Activated T-cell treated with anti-CD3 and anti-CD28 coated beads for 24 hours (primary cell): ENCODE measurements at regions not wholly inside any gene's neighbourhood (a gene's known extent, or its start where the extent isn't known, plus 50 kb on each side); places are given as distances from the start of the nearest gene placed in this dataset.

Source experiments
- DNase-seq: peaks from one replicate; pipeline ENCODE4 v3.0.0-alpha.2; 2020; ENCODE audit warnings: low read depth

- DNase-seq, result no peak
Measured at GRCh38 chr14:71202881-71203280, 295.6 kb downstream of the PCNX1 start.

DNA sequence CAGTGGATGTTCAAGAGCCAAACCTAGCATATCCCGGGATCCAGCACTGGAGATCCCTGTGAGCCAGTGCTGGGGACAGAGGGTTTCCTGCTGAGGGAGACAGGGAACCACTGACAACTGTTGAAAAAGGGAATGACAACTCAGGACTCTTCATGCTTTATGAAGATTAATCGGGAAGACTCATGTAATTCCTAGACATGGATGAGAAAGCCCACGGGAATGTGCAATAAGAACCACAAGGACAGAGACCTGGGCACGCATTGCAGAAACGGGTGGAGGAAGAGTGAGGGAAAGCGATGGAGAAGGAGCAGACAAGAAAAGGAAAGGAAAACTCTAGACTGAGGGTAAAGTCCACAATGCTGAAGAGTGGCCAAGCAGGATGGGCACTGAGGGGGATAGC is 296.0 kb downstream of the PCNX1 start:
- DNase-seq, result no peak

DNA sequence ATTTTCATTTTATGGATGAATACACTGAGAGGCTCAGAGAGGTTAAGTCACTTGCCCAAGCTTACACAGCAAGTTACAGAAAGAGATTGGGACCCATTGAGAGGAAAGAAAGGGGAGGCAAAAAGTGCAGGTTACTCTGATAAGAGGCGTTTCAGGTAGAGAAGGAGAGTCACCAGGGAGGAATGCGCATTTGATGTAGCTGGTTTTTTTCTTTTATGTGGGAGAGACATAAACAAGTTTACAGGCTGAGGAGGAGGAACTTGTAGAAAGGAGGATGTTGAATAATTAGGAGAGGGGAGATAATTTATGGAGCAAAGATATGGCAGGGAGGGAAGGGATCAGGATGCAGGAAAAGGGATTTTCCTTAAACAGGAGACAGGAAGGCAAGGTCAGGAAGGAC is 297.0 kb downstream of the PCNX1 start:
- no peak for DNase-seq

GRCh38 chr14:71204768-71205167 is 297.5 kb downstream of the PCNX1 start:
- no peak for DNase-seq

- no peak for DNase-seq
Measured at GRCh38 chr14:71206123-71206522, 298.9 kb downstream of the PCNX1 start.

GRCh38 chr14:71206766-71207371 is 299.6 kb downstream of the PCNX1 start:
- DNase-seq, result no peak

DNA sequence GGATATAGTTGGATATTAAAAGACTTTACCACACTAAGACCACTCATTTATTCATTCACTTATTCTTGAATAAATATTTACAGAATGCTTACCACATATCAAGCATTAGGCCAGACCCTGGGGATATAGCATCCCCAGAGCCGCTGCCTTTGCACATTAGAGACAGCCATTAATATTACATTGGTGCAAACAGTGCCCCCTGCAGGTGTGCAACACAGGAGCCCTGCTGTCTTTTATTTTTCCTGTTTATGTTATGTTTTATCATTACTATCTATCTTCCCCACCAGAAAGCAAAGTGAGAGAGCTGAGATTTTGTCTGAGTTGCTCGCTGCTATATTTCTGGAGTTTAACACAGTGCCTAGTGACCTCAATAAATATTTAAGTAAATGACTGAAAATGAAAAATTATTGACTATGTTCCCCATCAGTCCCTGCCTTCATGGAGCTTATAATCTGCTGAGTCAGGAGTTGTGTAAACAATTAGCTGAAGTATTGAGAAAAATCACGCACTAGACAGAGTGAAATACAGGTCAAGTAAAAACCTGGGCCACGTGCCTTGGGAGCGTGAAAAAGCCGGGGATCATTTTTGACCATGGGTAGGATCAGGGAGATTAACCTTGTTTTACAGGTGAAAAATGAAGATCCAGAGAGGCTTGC is 301.6 kb downstream of the PCNX1 start:
- no peak for DNase-seq

GRCh38 chr14:71209888-71210287 is 302.6 kb downstream of the PCNX1 start:
- no peak for DNase-seq

DNA sequence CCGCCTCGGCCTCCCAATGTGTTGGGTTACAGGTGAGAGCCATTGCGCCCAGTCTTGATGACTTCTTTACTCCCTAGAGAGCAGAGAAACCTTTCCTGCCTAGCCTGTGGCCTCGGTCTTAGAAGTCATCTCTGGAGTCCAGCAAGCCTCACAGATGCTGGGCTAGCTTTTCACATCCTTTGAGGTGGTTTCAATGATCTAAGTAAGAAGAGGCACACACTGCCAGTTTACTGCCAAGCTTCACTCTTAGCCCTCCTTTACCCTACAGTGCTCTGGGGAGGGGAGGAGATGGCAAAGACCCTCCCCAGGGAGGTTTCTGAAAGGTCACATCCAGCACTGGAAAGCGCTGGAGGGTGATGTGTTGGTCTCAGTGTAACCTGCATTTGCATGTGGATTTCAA is 304.8 kb downstream of the PCNX1 start:
- no peak for DNase-seq

DNA sequence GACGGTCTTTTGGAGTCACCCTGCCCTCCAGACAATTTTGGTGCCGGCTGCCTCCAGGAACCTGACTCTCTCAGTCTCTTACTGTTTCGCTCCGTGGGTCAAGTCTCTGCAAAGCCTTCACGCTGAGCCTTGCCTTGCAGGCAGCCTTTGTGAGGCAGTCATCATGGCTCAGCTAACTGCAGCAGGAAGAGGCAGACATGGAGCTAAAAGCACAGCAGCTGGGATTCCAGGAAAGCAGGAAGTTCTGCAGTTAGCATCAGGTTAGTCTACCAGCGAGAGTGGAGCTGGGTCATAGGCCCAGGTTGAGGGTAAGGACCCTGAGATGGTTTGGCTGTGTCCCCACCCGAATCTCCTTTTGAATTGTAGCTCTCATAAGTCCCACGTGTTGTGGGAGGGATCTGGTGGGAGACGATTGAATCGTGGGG is 305.4 kb downstream of the PCNX1 start:
- DNase-seq, result no peak

DNA sequence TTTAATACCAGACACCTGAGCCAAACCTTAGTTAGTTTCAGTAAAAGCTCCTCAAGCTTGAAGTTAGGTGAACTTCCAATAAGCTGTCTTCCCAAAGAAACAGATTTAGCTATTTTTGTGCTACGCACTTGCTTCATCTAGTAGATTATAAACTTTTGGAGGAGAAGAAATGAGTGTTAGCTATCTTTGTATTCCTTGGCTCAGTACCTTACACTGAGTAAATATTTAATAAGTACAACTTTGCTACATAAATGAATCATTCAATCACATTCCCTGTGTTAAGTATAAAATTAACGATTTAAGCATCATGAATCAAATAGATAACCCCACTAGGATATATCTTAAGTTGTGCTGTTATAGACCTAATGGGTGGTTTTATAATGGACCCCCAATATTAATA is 307.0 kb downstream of the PCNX1 start:
- DNase-seq, result no peak

DNA sequence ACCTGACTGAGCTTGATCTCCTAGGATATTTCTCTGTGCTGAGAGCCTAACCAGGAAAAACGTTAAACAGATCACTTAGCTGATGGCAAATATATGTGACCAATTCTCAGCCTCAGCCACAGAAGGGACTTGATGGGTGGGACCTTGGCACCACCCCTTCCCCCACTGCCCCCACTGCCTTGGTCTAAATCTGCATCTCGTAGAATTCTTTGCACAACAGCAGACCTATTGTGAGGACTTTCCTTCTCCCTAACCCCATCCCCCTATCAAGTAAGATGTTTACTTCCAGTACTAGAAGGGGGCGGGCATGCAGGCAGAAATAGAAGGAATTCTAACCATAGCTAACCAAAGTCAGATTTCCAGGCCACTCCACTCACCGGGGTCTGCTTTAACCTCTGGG is 313.2 kb downstream of the PCNX1 start:
- DNase-seq, result no peak

DNA sequence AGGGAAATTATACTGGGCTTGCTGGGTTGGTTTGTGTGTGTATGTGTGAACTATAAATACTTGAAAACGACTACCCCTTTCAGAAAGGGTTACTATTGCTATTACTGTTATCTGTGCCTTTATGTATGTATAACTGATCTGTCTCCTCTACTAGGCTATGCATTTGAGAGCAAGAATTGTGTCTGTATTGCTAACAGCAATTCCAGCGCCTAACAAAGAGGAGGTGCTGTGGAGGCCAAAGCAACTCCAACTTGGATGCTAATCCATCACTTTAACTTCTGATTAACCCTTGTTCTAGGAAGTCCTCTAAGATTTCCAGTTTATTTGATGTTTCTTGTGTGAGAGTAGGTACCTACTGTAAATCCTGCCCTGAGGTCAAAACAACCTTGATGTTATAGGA is 313.9 kb downstream of the PCNX1 start:
- no peak for DNase-seq

GRCh38 chr14:71225113-71225512 is 317.9 kb downstream of the PCNX1 start:
- no peak for DNase-seq

- DNase-seq, result no peak
Measured at GRCh38 chr14:71228711-71229110, 321.5 kb downstream of the PCNX1 start.

GRCh38 chr14:71229875-71230274 is 322.6 kb downstream of the PCNX1 start:
- DNase-seq, result no peak

DNA sequence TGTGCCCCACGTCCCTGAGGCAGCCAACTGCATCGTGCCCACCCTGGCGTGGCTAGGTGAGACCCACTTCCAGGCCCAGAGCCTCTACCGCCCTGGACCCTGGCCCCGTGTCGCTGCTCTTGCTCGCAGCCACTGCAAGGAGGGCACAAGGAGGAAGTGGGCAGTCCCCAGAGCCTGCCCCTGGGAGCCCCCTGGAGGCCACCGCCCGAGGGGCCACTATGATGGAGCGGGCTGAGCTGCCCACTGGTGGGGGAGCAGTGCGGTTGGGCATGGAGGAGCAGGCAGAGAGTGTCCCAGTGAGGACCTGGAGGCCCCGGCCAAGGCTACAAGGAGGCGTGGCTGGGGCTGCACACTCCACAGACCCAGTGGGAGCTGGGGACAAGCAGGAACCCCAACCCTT is 323.6 kb downstream of the PCNX1 start:
- no peak for DNase-seq

GRCh38 chr14:71231521-71232393 is 324.5 kb downstream of the PCNX1 start:
- no peak for DNase-seq

DNA sequence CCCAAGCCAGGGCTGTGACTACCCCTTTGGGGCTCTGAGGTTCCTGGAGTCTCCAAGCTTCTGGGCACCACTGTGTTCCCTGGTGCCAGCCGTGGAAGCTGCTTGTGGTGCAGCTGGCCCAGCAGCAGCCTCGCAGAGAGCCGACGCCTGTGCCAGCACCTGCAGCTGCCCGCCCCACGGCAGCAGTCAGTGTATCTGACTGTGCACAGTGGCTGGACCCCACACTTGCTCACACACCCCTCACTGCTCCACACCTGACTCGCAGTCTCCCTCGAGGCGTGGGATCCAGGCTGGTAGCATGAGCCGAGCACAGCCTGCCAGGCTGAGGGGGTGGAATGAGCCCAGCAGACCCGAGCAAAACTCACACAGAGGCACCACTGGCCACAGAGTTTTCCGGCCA is 325.2 kb downstream of the PCNX1 start:
- DNase-seq, result no peak

DNA sequence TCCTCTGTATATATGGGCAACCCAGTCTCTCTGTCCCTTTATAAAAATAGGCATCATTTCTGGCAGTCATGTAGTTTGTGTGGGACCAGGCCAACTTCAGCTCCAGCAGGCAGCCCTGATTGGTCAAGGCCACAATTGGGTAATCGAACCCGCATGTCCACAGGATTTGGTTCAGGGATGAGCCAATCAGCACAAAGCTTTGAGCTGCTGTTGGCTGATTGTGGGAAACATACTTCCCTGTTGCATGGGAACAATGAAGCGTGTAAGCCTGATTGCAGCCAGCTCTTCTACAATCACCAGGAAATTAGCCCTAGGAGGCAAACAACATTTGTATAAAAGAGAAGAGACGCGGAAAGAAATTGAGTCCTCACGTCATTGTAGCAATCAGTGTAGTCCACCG is 328.6 kb downstream of the PCNX1 start:
- DNase-seq, result no peak

DNA sequence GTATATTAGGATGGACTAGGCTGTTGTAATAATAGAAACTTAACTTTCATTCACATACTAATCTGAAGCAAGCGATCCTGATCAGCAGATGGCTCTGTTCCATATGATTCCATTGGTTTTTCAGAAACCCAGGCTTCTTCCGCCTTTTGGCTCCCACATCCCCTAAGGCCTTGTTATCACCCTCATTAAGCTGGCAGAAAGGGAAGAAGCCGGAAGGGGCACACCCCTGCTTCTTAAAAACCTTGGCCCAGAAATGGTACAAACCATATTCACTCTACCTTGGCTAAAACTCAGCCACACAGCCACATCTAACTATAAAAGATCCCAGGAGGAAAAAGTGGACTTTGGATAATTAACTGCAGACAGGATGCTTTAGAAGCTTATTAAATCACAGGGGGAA is 329.2 kb downstream of the PCNX1 start:
- DNase-seq, result no peak

- no peak for DNase-seq
Measured at GRCh38 chr14:71237556-71237955, 330.3 kb downstream of the PCNX1 start.

DNA sequence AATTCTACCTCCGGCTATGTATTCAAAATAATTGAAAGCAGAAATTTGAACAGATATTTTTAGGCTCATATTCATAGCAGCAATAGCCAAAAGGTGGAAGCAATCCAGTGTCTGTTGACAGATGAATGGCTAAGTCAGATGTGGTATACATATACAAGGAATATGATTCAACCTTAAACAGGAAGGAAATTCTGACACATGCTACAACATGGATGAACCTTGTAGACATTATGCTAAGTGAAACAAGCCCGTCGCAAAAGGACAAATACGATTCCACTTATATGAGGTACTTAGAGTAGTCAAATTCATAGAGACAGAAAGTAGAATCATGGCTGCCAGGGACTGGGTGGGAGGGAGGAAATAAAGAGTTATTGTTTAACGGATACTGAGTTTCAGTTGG is 331.6 kb downstream of the PCNX1 start:
- DNase-seq, result no peak
